ENCODE measurements at regions not wholly inside any gene's neighbourhood (a gene's known extent, or its start where the extent isn't known, plus 50 kb on each side); places are given as distances from the start of the nearest gene placed in this dataset.

GRCh38 chr17:55624772-55625433, 97.8 kb downstream of the TMEM100 start:
- Histone ChIP-seq H3K79me1 (ENCODE audit: low read depth, low read length) (no peaks in the 10 kb centered on the region), H3K18ac (ENCODE audit: extremely low read depth, low read length) (no peak overlapping the region), H3K23ac (ENCODE audit: insufficient read length) (no peak overlapping the region), H2BK20ac (ENCODE audit: low read length) (no peak overlapping the region), H4K91ac (replicated peaks; ENCODE audit: insufficient read length, low read length) (no peak overlapping the region), H2BK12ac (ENCODE audit: low read depth, low read length) (no peak overlapping the region), H3K14ac (ENCODE audit: insufficient read length) (no peak overlapping the region), H2AFZ (ENCODE audit: low read length) (no peak overlapping the region), H3K27me3 (replicated peaks in 1 of 4; ENCODE audit: control insufficient read depth in 3 of 4, extremely low read depth in 1 of 4, insufficient read depth in 3 of 4, low read length in 3 of 4) (no peaks in the 10 kb centered on the region), H3K36me3 (ENCODE audit: control insufficient read depth in 2 of 4, insufficient read depth in 4 of 4, low read length in 3 of 4) (no peaks in the 10 kb centered on the region), H4K20me1 (replicated peaks in 1 of 2; ENCODE audit: control insufficient read depth in 1 of 2, insufficient read depth in 2 of 2, low read length in 2 of 2) (no peaks in the 10 kb centered on the region), H2BK15ac (ENCODE audit: low read length) (no peak overlapping the region), H3K4me1 (replicated peaks in 1 of 4; ENCODE audit: control insufficient read depth in 3 of 4, insufficient read depth in 4 of 4, low read length in 3 of 4) (no peaks in the 10 kb centered on the region), H3K9me3 (ENCODE audit: insufficient read depth in 2 of 2, low read depth in 1 of 2, low read length in 1 of 2) (no peaks in the 10 kb centered on the region), H4K5ac (ENCODE audit: insufficient read length, low read depth, low read length) (no peak overlapping the region), H3K27ac (ENCODE audit: low read depth, low read length) (no peak overlapping the region), H4K8ac (ENCODE audit: extremely low read depth, insufficient read depth, low read length) (no peak overlapping the region), H3K79me2 (ENCODE audit: control insufficient read depth in 1 of 2, insufficient read depth in 2 of 2, low read length in 2 of 2) (no peaks in the 10 kb centered on the region), H3K4me3 (ENCODE audit: extremely low read depth in 1 of 4, insufficient read depth in 2 of 4, low read depth in 3 of 4, low read length in 4 of 4) (no peak overlapping the region), H2BK120ac (replicated peaks; ENCODE audit: low read depth, low read length) (no peak overlapping the region), H3K9ac (replicated peaks in 1 of 4; ENCODE audit: extremely low read depth in 1 of 4, low read depth in 3 of 4, low read length in 3 of 4) (no peak overlapping the region), H3K4me2 (ENCODE audit: insufficient read depth in 1 of 2, low read depth in 2 of 2, low read length in 2 of 2) (no peak overlapping the region), H2BK5ac (ENCODE audit: low read depth, low read length) (no peak overlapping the region), H3K23me2 (ENCODE audit: low read depth, low read length) (no peaks in the 10 kb centered on the region), H3K56ac (replicated peaks; ENCODE audit: insufficient read length, low read depth, low read length) (no peak overlapping the region), H2AK5ac (ENCODE audit: low read depth, low read length) (no peak overlapping the region), H3K4ac (replicated peaks; ENCODE audit: insufficient read length, low read depth, low read length) (no peak overlapping the region)
- no peak for DNase-seq (ENCODE audit: low read depth in 1 of 2, low spot score in 2 of 2)
- CTCF ChIA-PET (ENCODE audit: partially characterized antibody): interaction anchor here (0.6 to 2.0 kb wide), 3 partner anchors 12 to 185 kb away, joined by 3 to 12 read pairs (median 3); no protein-coding TSS in a partner anchor
- no peak for FAIRE-seq
- 97% methylated on average over 3 of the region's 3 CpGs; no CpG with 5 or more reads in 1 of the 2 experiments for WGBS, 2 experiments (ENCODE audit: extremely low coverage in 1 of 2, insufficient coverage in 1 of 2, insufficient read length in 1 of 2, insufficient replicate concordance in 2 of 2, low coverage in 1 of 2, low lambda C conversion rate in 2 of 2, missing lambda C conversion rate in 1 of 2)
- POLR2A ChIA-PET (ENCODE audit: partially characterized antibody): no interaction called here
- TF ChIP-seq HDAC6 (IDR thresholded peaks at IDR 0.05; ENCODE audit: low read depth, low read length) (no peak), USF2 (IDR thresholded peaks at IDR 0.05; ENCODE audit: low read length) (no peak)

Data from H1 (cell line).